Bronchial epithelial cell (primary cell): ENCODE measurements at regions not wholly inside any gene's neighbourhood (a gene's known extent, or its start where the extent isn't known, plus 50 kb on each side); places are given as distances from the start of the nearest gene placed in this dataset.

Source experiments
- DNase-seq: peaks from one replicate; pipeline ENCODE4 v3.0.0-alpha.2; 2010; ENCODE audit warnings: low read depth
- FAIRE-seq: peaks from 2 replicates; lab custom pipeline; 2011; peaks lifted over from hg19 to GRCh38; lab: Jason Lieb, UNC
- H3K27me3 ChIP-seq: 2 replicates; pipeline ENCODE4 v1.5.1; 2011; ENCODE audit warnings: low read length; ENCODE audit not compliant: control insufficient read depth, insufficient read depth
- H3K36me3 ChIP-seq: 2 replicates; pipeline ENCODE4 v1.5.1; 2011; ENCODE audit warnings: low read length; ENCODE audit not compliant: control insufficient read depth, insufficient read depth
- H3K4me3 ChIP-seq: 2 replicates; pipeline ENCODE4 v1.5.1; 2011; ENCODE audit warnings: mild to moderate bottlenecking, low read depth, low read length, control low read depth
- TF ChIP-seq, protein P1 (sequence below): IDR thresholded peaks from 2 replicates; pipeline ENCODE4 v1.5.1; 2011; ENCODE audit warnings: mild to moderate bottlenecking, moderate library complexity, low read length, control low read depth, inconsistent platforms; ENCODE audit not compliant: insufficient read depth, severe bottlenecking

DNA sequence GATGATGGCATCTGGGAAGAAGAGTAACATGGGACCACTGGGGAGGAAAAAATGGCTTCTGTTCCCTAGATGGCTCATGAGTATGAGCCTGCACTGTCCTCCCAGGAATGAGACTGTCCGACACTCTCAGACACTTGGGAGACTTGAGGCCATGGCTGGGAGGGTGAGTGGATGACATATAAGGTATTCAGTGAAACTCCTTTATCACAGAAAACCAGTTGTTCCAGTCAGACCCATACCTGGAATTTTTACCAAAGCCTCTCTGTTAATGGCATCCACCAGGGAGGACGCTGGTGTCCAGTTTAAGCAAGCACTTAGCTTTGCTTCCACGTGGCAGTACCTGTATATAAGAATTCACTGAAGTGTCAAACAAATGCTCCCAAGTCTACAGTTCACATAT lies 116.7 kb upstream of the C10orf90 start:
- TF ChIP-seq, protein P1, sequence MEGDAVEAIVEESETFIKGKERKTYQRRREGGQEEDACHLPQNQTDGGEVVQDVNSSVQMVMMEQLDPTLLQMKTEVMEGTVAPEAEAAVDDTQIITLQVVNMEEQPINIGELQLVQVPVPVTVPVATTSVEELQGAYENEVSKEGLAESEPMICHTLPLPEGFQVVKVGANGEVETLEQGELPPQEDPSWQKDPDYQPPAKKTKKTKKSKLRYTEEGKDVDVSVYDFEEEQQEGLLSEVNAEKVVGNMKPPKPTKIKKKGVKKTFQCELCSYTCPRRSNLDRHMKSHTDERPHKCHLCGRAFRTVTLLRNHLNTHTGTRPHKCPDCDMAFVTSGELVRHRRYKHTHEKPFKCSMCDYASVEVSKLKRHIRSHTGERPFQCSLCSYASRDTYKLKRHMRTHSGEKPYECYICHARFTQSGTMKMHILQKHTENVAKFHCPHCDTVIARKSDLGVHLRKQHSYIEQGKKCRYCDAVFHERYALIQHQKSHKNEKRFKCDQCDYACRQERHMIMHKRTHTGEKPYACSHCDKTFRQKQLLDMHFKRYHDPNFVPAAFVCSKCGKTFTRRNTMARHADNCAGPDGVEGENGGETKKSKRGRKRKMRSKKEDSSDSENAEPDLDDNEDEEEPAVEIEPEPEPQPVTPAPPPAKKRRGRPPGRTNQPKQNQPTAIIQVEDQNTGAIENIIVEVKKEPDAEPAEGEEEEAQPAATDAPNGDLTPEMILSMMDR, result no peak
- no peaks in the 10 kb centered on the region for H3K36me3 ChIP-seq
- FAIRE-seq (no peak), DNase-seq (no peak)
- no peaks in the 10 kb centered on the region for H3K27me3 ChIP-seq
- H3K4me3 ChIP-seq, result no peak overlapping the region

DNA sequence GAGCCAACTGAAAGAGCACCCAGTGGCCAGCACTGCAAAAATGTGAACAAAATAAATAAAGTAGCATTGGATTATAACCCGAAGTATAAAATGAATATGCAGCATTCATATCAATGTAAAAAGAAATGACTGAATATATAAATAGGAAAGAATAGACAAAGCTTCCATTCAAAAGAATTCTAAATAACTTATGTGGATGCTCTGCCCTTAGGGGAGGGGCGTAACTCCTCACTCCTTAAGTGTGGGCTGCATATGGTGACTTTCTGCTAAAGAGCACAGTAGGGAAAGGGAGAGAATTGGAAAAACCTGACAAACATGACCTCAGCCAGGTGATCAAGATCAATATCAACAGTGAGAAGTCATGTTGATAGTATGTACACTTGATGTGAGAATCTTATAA lies 109.9 kb upstream of the DOCK1 start:
- no peak for DNase-seq
- no peaks in the 10 kb centered on the region for H3K27me3 ChIP-seq
- no peak overlapping the region for H3K4me3 ChIP-seq
- FAIRE-seq, result no peak
- TF ChIP-seq, protein P1, result no peak
- no peaks in the 10 kb centered on the region for H3K36me3 ChIP-seq

GRCh38 chr10:126798649-126799048 lies 106.6 kb upstream of the DOCK1 start:
- Histone ChIP-seq H3K27me3 (no peaks in the 10 kb centered on the region), H3K36me3 (no peaks in the 10 kb centered on the region), H3K4me3 (no peak overlapping the region)
- FAIRE-seq (no peak), DNase-seq (no peak)
- TF ChIP-seq, protein P1, result no peak

DNA sequence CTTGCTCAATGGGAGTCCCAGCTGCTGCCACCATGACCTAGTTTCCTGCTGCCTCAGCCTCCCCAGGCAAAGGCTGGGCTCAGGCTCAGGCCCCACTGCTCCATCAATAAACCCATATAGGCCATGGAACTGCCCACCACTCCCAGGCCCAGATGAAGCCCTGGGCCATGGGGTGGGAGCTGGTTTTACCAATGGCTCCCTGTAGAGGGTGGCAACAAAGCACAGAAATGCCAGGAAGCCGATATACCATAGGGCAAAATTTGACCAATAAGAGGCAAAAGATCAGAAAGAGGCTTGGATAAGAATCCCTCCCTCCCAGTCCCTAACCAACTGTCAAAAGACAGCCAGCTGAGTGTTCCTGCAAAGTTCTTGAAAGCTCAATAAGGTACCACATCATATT lies 101.8 kb upstream of the DOCK1 start:
- TF ChIP-seq, protein P1, result no peak
- no peaks in the 10 kb centered on the region for H3K27me3 ChIP-seq
- H3K36me3 ChIP-seq, result no peaks in the 10 kb centered on the region
- DNase-seq (no peak), FAIRE-seq (no peak)
- no peak overlapping the region for H3K4me3 ChIP-seq

- FAIRE-seq, result no peak
- DNase-seq, result no peak
- H3K36me3 ChIP-seq, result no peaks in the 10 kb centered on the region
- TF ChIP-seq, protein P1, result no peak
- H3K27me3 ChIP-seq, result no peaks in the 10 kb centered on the region
- H3K4me3 ChIP-seq, result no peak overlapping the region
Measured at GRCh38 chr10:126804396-126804795, 100.8 kb upstream of the DOCK1 start.

DNA sequence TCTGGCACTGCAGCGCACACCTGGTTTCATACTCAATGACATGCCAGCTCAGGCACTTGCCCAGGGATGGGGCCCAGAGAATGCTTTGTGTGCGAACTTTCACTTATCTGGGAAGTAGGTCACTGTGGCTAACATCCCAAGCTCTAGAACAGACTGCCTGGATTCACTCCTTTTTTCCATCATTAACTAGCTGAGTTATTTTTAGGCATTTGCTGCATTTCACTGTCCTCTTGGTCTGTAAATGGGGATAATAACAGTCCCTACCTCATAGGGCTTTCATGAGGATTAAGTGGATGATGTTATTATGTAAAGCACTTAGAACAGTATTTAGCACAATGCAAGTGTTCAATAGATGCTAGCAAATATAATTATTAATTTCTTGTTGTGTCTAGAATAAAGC lies 98.7 kb upstream of the DOCK1 start:
- H3K4me3 ChIP-seq, result no peak overlapping the region
- TF ChIP-seq, protein P1, result no peak
- H3K27me3 ChIP-seq, result no peaks in the 10 kb centered on the region
- no peak for DNase-seq
- no peak for FAIRE-seq
- H3K36me3 ChIP-seq, result no peaks in the 10 kb centered on the region
